SK-MEL-5 (cell line): ENCODE measurements at regions not wholly inside any gene's neighbourhood (a gene's known extent, or its start where the extent isn't known, plus 50 kb on each side); places are given as distances from the start of the nearest gene placed in this dataset.

Source experiments
- DNase-seq: peaks from one replicate; pipeline ENCODE4 v3.0.0-alpha.2; 2016; ENCODE audit warnings: low read depth, low spot score
- in situ Hi-C: cut with HindIII; loops from 2 replicates; pipeline ENCODE4 v1.10.0; 2016; ENCODE audit warnings: low sequenced_read_pairs, high pct_unique_total_duplicates, low pct_unique_long_range_greater_than_20kb

DNA sequence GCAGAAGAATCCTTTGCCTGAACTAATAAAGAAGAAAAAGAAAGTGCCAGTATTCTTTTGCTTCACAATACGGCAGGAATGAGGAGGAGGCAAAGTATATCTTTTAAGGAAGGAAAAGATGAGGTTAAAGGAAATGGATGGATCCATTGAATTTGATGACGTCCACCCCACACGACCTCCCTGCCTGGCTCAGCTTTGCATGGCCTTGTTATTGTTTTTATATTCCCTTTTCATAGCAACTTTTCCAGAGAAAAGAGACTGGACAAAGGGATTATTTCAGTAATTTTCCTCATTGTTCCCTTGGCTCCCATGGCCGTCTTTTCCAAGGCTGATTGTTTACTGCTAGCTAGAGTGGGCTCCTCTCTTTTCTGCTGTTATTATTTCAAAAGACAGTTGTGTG, 123.2 kb upstream of the SEL1L start:
- no peak for DNase-seq
- in situ Hi-C loops: no loop called here

DNA sequence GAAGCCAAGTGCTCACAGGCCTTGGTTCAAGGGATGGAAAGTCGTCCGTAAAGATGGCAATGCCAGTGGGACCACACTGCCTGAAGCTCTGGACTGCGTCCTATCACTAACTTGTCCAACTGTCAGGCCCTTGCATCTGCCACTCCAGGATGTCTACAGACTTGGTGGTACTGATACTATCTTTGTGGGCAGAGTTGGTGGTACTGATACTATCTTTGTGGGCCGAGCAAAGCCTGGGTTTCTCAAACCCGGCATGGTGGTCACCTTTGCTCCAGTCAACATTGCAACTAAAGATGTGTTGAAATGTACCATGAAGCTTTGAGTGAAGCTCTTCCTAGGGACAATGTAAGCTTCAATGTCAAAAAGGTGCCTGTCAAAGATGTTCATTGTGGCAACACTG, 128.4 kb upstream of the SEL1L start:
- in situ Hi-C loops: no loop called here
- DNase-seq: no peak

DNA sequence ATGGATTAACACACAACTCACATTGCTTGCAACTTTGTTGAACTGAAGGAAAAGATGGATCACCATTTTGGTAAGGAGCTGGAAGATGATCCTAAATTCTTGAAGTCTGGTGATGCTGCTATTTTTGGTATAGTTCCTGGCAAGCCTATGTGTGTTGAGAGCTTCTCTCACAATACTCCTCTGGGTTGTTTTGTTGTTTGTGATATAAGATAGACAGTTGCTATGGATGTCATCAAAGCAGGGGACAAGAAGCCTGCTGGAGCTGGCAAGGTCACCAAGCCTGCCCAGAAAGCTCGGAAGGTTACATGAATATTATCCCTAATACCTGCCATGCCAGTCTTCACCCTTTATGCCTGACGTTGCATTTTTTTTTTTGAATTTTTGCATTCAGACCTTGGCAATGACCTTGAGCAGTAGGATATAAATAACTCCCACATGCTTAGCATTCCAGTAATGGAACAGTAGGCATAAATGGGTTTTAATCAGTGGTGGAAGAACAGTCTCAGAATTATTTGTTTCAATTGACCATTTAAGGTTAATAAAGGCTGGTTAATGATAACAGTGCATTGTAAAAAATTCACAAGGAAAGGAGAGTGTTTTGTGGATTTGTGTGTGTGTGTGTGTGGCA, 129.0 kb upstream of the SEL1L start:
- in situ Hi-C loops: no loop called here
- no peak for DNase-seq

DNA sequence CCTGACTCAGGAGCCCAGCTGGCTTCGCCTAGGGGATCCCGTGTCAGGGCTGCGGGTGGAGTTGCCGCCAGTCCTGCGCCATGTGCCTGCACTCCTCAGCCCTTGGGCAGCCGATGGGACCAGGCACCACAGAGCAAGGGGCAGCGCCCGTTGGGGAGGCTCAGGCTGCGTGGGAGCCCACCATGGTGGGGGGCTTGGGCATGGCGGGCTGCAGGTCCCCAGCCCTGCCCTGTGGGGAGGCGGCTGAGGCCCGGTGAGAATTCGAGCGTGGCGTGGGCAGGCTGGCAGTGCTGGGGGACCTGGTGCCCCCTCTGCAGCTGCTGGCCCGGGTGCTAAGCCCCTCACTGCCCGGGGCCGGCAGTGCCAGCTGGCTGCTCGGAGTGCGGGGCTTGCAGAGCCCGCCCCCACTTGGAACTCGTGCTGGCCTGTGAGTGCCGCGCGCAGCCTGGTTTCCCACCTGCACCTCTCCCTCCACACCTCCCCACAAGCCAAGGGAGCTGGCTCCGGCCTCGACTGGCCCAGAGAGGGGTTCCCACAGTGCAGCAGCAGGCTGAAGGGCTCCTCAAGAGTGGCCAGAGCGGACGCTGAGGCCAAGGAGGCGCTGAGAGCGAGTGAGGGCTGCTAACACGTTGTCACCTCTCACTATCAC, 135.1 kb upstream of the SEL1L start:
- no peak for DNase-seq
- in situ Hi-C loops: no loop called here

DNA sequence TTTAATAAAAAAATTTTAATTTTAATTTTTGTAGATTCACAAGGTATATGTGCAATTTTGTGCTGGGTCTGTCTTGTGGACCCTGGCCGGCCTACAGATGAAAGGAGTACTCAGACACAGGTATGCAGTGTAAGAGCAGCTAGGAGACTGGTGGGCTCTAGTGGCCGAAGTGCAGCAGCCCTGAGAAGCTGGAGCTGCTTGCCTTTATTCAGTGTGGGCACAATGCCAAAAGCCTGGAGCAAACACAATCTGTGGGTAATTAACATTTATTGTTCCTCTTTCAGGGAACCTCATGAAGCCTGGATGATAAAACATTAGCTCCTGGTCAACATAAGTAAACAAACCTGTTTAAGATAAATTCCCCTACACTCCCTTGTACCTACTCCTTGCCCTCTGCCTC, 135.7 kb upstream of the SEL1L start:
- in situ Hi-C loops: no loop called here
- DNase-seq: no peak

DNA sequence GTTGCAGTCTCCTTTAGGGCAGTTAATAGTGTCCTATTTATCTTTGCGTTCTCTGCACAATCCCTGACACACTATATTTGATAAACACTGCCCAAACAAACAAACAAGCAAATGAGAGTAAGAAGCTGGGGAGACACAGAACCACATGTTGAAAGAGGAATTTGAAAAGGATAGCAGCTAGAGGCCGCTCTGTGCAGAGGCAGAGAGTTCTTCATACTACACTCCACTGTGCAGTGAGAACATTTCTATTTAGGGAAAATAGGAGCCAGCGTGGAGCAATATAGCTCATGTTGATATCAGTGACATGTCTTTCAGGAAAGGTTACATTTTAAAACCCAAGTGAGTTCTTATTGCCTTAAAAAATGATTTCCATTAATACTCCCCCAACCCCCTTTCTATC, 140.3 kb upstream of the SEL1L start:
- in situ Hi-C loops: no loop called here
- DNase-seq: no peak

DNA sequence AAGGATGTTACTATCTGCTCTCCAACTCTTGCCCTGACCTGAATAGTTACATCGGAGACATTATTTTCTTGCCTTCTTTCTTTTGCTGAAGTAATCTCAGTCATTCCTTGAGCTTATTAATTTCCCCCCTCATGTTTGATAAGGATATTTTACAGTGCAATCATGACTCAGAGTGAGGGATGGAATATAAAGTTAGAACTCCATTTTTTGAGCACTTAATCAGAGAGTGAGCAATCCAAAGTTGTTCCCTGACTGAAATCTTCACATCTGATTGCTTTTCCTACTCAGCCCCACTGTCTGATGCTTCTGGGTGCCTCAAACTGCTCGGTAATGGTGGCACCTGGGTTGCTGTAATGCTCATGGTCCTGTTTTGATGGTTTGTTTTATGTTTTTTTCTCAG, 142.7 kb upstream of the SEL1L start:
- in situ Hi-C loops: no loop called here
- DNase-seq: no peak

DNA sequence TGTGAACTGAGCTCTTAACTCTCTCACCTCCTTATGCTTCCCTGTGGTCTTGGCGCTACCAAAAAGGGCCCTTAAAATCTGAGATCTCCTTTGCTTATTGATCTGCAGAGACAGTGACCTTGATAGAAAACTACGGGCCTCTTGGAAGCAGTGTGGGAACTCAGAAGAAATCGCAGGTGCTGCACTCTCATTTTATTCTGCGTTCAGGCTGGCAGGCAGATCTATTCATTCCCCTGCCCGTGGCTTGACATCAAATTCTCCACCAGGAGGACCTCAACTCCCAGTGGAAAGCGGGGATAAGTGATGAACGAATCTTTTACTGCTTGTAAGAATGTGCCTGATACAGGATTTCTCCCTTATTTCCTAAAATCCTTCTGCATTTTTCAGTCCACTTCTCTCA, 143.2 kb upstream of the SEL1L start:
- in situ Hi-C loops: no loop called here
- no peak for DNase-seq

DNA sequence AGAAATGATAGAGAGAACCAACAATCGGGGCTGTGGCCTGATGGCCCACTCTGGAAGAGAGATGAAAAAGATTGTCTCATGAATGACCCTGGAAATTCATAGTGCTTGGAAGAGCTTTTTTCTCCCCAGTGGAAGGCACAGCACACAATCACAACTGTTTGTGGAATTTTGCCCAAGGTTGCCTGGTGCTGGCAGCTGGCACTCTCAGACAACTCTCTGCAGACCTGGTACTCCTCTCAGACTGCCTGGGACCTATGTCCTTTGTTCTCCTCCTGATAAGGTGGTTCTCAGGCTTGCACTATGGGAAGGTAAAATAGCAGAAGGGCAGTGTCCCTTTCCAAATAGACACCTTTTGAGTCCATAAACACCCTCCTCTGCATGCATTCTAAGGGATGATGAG, 144.1 kb upstream of the SEL1L start:
- in situ Hi-C loops: no loop called here
- no peak for DNase-seq

DNA sequence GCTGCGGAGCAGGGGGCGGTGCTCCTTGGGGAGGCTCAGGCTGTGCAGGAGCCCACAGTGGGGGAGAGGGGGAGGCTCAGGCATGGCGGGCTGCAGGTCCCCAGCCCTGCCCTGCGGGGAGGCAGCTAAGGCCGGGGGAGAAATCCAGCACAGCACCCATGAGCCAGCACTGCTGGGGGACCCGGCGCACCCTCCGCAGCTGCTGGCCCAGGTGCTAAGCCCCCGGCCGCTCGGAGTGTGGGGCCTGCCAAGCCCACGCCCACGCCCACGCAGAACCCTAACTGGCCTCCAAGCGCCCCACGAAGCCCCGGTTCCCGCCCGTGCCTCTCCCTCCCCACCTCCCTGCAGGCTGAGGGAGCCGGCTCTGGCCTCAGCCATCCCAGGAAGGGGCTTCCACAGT, 145.6 kb upstream of the SEL1L start:
- no peak for DNase-seq
- in situ Hi-C loops: no loop called here

DNA sequence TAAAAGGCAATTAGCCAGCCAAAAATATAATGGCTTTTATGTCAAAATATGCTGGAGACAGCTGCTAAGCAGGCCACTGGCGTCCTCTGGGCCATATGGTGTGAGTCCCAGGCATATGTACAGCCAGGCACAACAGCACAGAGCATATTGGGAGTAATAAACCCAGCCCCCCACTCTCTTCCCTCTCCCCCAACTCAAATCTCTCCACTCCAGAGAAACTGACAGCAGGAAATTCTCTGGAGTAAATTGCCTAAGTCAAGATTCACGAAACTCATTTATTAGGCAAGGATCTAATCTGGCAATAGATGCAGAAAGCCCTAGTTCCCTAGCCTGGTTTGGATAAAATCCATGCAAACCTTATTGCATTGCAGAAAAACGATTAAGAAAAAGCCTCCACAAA, 147.9 kb upstream of the SEL1L start:
- in situ Hi-C loops: no loop called here

DNA sequence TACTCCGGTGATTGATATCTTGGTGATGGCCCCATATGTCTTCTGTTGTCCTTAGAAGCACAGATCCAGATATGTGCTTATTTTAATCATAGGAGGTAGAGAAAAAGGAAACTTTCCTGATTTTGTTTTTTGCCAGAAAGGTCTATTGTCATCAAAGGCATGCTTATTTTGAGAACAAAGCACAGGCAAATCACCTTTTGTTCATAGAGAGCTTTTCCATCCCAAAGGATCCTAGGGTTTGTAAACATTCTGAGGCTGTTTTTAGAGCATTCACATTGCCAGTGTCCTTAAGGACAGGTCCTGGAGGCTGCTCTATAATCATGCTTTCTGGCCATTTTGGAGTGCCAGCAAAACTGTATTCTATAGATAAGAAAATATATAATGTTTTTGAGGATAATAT, 148.5 kb upstream of the SEL1L start:
- in situ Hi-C loops: no loop called here
- DNase-seq: no peak

More for the DNA sequence above, 147.9 kb upstream of the SEL1L start:
- DNase-seq: no peak

DNA sequence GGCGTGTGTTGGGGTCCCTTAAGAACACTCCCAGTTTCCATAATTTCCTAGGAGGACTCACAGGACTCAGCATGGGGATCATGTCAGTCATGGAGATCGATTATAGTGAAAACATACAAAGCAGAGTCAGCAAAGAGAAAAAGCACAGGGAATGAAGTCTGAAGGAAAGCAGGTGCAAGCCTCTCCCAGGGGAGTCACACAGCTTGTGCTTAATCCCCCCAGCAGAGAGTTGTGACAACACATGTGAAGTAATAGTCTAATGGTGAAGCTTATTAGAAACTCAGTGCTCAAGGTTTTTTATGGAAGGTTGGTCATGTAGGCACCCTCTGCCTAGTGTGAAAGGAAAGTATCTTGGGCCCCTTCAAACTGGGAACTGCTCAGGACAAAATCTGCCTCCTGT, 149.0 kb upstream of the SEL1L start:
- no peak for DNase-seq
- in situ Hi-C loops: no loop called here

DNA sequence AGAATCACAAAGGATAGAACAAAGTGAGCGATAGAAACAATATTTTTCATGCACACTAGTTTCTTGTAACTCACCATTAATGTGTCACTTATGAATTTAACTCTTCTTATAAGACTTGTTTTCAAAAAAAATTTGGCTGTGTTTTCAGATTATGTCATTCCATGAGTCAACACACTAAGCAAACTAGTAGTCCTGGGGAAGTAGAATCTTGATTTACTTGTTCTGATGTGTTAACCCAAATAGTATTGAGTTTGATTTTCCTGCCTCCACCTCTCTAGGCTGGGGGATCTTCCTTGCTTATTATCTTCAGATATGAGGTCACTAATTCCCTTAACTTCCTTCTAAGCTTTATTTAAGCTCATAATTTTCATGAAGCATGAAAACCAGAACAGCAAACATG, 151.0 kb upstream of the SEL1L start:
- DNase-seq: no peak
- in situ Hi-C loops: no loop called here

DNA sequence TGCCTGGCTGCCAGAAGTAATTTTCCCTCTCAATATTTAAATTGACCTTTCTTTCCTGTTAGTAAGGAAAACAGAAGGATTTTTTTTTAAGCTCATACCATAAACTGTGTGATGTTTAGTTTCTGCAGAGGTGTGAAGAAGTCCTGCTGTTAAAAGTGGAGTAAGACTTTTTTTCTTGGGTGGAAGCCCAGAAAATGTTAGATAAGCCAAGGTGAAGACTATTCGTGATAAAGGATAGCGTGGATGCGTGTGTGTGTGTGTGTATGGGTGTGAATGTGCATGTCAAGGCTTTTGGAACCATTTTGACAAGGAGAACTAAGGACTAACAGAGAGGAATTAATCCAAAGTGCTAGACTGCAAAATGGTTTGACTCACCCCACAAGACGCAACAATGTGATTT, 152.9 kb upstream of the SEL1L start:
- in situ Hi-C loops: no loop called here
- DNase-seq: no peak

DNA sequence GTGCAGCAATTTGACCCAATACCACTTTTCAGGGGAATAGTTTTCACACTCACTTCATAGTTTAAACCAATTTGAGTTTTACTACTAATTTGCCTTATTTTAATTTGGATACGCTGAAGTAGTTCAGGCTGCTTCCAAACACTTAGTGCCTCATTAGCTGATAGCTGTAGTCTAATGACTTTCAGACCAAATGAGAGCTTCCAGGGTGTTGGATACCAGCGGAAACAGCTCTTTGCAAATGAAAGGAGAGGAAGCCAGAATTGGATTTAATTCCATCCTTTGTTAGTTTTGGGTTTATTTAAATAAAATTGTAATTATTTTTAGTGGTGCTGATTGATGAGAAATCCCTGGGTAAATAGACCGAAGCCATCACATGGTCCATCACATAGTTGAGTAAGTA, 158.3 kb upstream of the SEL1L start:
- in situ Hi-C loops: no loop called here
- DNase-seq: no peak

DNA sequence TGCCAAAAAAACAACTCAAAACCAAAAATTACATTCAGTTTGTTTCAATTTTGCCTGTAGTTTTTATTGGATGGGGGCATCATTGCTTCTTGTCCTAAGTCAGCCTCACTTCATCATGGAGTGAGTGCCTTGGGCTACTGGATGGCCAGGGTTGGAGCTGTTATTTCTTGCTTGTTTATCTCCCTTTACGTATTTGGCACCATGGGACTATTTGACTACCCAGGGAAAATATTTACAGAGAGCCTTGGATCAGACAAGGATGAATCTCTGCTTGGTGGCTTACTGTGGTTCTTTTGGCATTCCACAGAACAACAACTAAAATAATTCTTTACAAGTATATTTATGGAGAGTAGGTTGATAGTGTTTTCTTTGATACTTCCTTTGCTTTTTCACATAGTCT, 160.8 kb upstream of the SEL1L start:
- in situ Hi-C loops: no loop called here
- DNase-seq: no peak

DNA sequence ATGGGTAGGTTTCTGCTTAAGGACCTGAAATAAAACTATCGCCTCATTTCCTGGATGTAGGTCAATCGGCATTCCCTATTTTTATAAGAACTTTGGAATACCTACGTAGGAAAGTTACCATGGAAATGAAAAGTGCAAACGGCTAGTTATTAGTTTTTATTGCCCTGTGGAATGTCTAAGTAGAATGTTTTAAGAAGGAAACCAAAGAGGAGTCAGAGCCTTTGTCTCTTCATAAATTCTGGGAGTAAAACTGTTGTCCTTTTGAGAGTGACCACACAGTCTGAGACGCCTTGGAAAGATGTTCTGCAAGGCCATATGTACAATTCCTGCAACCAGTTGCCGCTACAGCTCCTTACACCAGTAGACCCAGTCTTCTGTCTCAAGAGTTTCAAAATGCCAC, 176.0 kb upstream of the SEL1L start:
- in situ Hi-C loops: no loop called here
- DNase-seq: no peak

DNA sequence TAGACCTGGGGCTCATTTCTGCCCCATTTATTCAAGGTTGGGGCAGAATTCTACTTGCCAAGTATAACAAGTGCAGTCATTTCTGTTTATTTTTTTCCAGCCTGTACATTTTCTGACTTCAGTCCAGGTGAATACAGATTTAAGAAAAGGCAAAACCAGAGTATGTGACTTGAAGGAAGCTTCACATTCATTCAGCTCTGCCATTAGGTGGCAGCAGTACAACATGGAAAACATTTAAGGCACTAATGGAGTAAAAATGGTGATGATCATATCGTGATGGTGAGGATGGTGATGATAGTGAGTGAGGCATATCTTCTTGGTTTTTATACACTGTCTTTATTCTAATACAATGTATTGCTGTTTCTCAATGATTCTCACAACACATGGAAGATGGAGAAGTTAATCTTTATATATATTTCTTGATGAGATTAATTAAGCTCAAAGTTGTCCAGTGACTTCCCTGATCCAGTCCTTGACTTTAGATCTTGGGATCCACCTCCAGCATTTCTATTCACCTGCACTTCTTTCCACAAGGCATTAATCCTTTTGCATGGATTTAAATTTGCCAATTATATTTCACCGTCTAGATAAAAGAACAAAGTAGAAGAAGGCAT, 176.7 kb upstream of the SEL1L start:
- DNase-seq: peak; percentile 72

More for the DNA sequence above, 176.7 kb upstream of the SEL1L start:
- in situ Hi-C loops: no loop called here
